ENCODE measurements at regions not wholly inside any gene's neighbourhood (a gene's known extent, or its start where the extent isn't known, plus 50 kb on each side); places are given as distances from the start of the nearest gene placed in this dataset.

DNA sequence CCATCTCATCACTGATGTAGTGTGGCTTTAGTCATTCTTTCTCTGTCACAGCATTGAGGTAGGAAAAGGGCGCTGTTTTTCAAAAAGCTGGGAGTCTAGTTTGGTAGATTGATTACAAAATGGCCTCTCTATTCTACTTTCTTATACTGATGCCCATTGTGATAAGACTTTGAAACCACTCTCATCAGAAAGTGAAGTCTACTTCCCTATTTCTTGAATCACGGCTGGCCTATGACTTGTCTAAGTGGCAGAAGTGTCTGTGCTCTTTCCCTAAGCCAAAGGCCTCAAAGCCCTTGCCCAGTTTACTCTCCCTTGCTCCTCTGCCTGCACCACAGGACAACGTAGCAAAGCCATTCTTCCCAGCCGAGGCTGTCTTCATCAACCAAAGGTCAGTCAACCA lies 83.0 kb upstream of the IL33 start:
- Histone ChIP-seq H4K20me1 (replicated peaks; ENCODE audit: control insufficient read depth, insufficient read depth, low read length) (no peaks in the 10 kb centered on the region), H3K4me1 (replicated peaks in 1 of 2; ENCODE audit: control insufficient read depth in 2 of 2, insufficient read depth in 2 of 2, low read length in 2 of 2) (no peaks in the 10 kb centered on the region), H3K4me3 (no peak overlapping the region), H3K4me2 (ENCODE audit: insufficient read depth, low read length) (no peak overlapping the region), H2AFZ (ENCODE audit: low read depth, low read length) (no peak overlapping the region), H3K9me1 (ENCODE audit: control insufficient read depth, insufficient read depth, low read length) (no peaks in the 10 kb centered on the region), H3K36me3 (ENCODE audit: control insufficient read depth, insufficient read depth, low read length) (no peaks in the 10 kb centered on the region), H3K79me2 (ENCODE audit: control insufficient read depth, insufficient read depth, low read length) (no peaks in the 10 kb centered on the region), H3K27ac (ENCODE audit: extremely low read depth, low read depth, low read length) (no peak overlapping the region), H3K27me3 (ENCODE audit: control insufficient read depth in 2 of 2, insufficient read depth in 2 of 2, low read length in 2 of 2) (peaks cover 0 to 4% of the 10 kb centered on the region in 2 experiments; a peak in 1 of 5 replicates), H3K9ac (ENCODE audit: insufficient read depth in 1 of 2, low read depth in 2 of 2, low read length in 2 of 2) (no peak overlapping the region), H3K9me3 (replicated peaks; ENCODE audit: control insufficient read depth, insufficient read depth, low read depth, low read length) (no peaks in the 10 kb centered on the region)
- FAIRE-seq (no peak), DNase-seq (ENCODE audit: extremely low read depth in 1 of 4, low spot score in 3 of 4) (no peak), ATAC-seq (no peak)
- intact Hi-C loops (cut with micrococcal nuclease) (no loop called here), in situ Hi-C loops (cut with MboI) (no loop called here)
- BruUV-seq (replicated peaks) = no TSS peak
- WGBS (ENCODE audit: insufficient coverage, low coverage, missing lambda C conversion rate) = 0% methylated on average over 2 of the region's 4 CpGs
- TF ChIP-seq ETV6 (IDR thresholded peaks at IDR 0.05; ENCODE audit: borderline replicate concordance in 1 of 2, low read depth in 2 of 2, low read length in 1 of 2) (no peak), ETV6 (CRISPR knock-in tag; IDR thresholded peaks at IDR 0.05; ENCODE audit: borderline replicate concordance) (no peak), PYGO2 (tag; IDR thresholded peaks at IDR 0.05) (no peak), GABPB1 (CRISPR knock-in tag; IDR thresholded peaks at IDR 0.05) (no peak), ZNF146 (CRISPR knock-in tag; IDR thresholded peaks at IDR 0.05; ENCODE audit: unreplicated experiment) (no peak), ESRRB (CRISPR knock-in tag; IDR thresholded peaks at IDR 0.05; ENCODE audit: borderline replicate concordance) (no peak), HOMEZ (CRISPR knock-in tag; IDR thresholded peaks at IDR 0.05) (no peak), NFATC3 (IDR thresholded peaks at IDR 0.05) (no peak), SRSF1 (IDR thresholded peaks at IDR 0.05; ENCODE audit: low read depth, low read length) (no peak), PURB (CRISPR knock-in tag; IDR thresholded peaks at IDR 0.05; ENCODE audit: low read depth) (no peak), RBM17 (IDR thresholded peaks at IDR 0.05; ENCODE audit: borderline replicate concordance, low read depth, low read length) (no peak), NFIC (IDR thresholded peaks at IDR 0.05) (no peak), MYNN (IDR thresholded peaks at IDR 0.05) (no peak), MYNN (CRISPR knock-in tag; IDR thresholded peaks at IDR 0.05) (no peak), CBX2 (IDR thresholded peaks at IDR 0.05; ENCODE audit: insufficient read depth, low read length, poor library complexity, severe bottlenecking) (no peak), SPI1 (IDR thresholded peaks at IDR 0.05; ENCODE audit: borderline replicate concordance, low read depth, low read length) (no peak)
- CTCF ChIA-PET (ENCODE audit: low intra/inter-chr PET ratio) = no interaction called here
- POLR2A ChIA-PET = no interaction called here
